Brain pericyte (primary cell): ENCODE measurements at regions not wholly inside any gene's neighbourhood (a gene's known extent, or its start where the extent isn't known, plus 50 kb on each side); places are given as distances from the start of the nearest gene placed in this dataset.

Experiments
- DNase-seq: peaks from one replicate; pipeline ENCODE4 v3.0.0-alpha.2; 2012; ENCODE audit warnings: low read depth, low spot score

GRCh38 chr2:41718705-41719104 lies 329.1 kb upstream of the PKDCC start:
- DNase-seq = no peak

GRCh38 chr2:41719756-41720155 lies 328.1 kb upstream of the PKDCC start:
- DNase-seq = no peak

GRCh38 chr2:41720331-41721251 lies 327.2 kb upstream of the PKDCC start:
- no peak for DNase-seq

GRCh38 chr2:41722668-41723369 lies 325.0 kb upstream of the PKDCC start:
- no peak for DNase-seq

GRCh38 chr2:41723526-41723925 lies 324.3 kb upstream of the PKDCC start:
- DNase-seq = no peak

- DNase-seq = no peak
These were observed 323.4 kb upstream of the PKDCC start for GRCh38 chr2:41724465-41724864.

GRCh38 chr2:41725901-41726300 lies 321.9 kb upstream of the PKDCC start:
- DNase-seq = no peak

GRCh38 chr2:41726364-41726763 lies 321.5 kb upstream of the PKDCC start:
- DNase-seq = no peak

GRCh38 chr2:41727152-41727551 lies 320.7 kb upstream of the PKDCC start:
- no peak for DNase-seq

- no peak for DNase-seq
These were observed 320.1 kb upstream of the PKDCC start for GRCh38 chr2:41727711-41728110.

GRCh38 chr2:41728788-41729338 lies 319.0 kb upstream of the PKDCC start:
- no peak for DNase-seq

- DNase-seq = no peak
These were observed 317.9 kb upstream of the PKDCC start for GRCh38 chr2:41729800-41730364.

- no peak for DNase-seq
These were observed 312.8 kb upstream of the PKDCC start for GRCh38 chr2:41735006-41735405.

- no peak for DNase-seq
These were observed 312.3 kb upstream of the PKDCC start for GRCh38 chr2:41735476-41735875.

- no peak for DNase-seq
These were observed 311.7 kb upstream of the PKDCC start for GRCh38 chr2:41736105-41736567.

- no peak for DNase-seq
These were observed 311.2 kb upstream of the PKDCC start for GRCh38 chr2:41736586-41736985.

GRCh38 chr2:41737888-41738287 lies 309.9 kb upstream of the PKDCC start:
- no peak for DNase-seq

GRCh38 chr2:41741951-41742595 lies 305.7 kb upstream of the PKDCC start:
- DNase-seq = no peak

- DNase-seq = no peak
These were observed 304.5 kb upstream of the PKDCC start for GRCh38 chr2:41743324-41743723.

GRCh38 chr2:41750829-41751228 lies 297.0 kb upstream of the PKDCC start:
- no peak for DNase-seq

- no peak for DNase-seq
These were observed 287.9 kb upstream of the PKDCC start for GRCh38 chr2:41759880-41760279.

- no peak for DNase-seq
These were observed 284.7 kb upstream of the PKDCC start for GRCh38 chr2:41763141-41763540.
